Large intestine (tissue), 3 donors: ENCODE measurements at regions not wholly inside any gene's neighbourhood (a gene's known extent, or its start where the extent isn't known, plus 50 kb on each side); places are given as distances from the start of the nearest gene placed in this dataset.

Experiments
- DNase-seq, 2 donors: peaks; one replicate each; pipeline versions ENCODE4 v3.0.0 to v3.0.0-alpha.2; 2013
- H3K27ac ChIP-seq: one replicate; pipeline ENCODE4 v1.5.1; 2013; ENCODE audit warnings: low read length
- H3K27me3 ChIP-seq: 2 replicates; pipeline ENCODE4 v1.6.1; 2013; ENCODE audit warnings: low read length; ENCODE audit not compliant: control insufficient read depth, insufficient read depth
- H3K36me3 ChIP-seq: 2 replicates; pipeline ENCODE4 v1.6.1; 2013; ENCODE audit warnings: low read length; ENCODE audit not compliant: control insufficient read depth, insufficient read depth
- H3K4me1 ChIP-seq: one replicate; pipeline ENCODE4 v1.6.1; 2013; ENCODE audit warnings: low read length; ENCODE audit not compliant: control insufficient read depth, insufficient read depth
- H3K4me3 ChIP-seq: one replicate; pipeline ENCODE4 v1.5.1; 2013; ENCODE audit warnings: low read length
- H3K9me3 ChIP-seq: one replicate; pipeline ENCODE4 v1.6.1; 2013; ENCODE audit warnings: mild to moderate bottlenecking, low read depth, low read length, moderate library complexity; ENCODE audit not compliant: control insufficient read depth
- WGBS: methylation state at CpG from one replicate; pipeline ENCODE4 v1.1.5; 2013; ENCODE audit warnings: low lambda C conversion rate; ENCODE audit not compliant: insufficient coverage; 5-methylcytosine and 5-hydroxymethylcytosine counted together

- WGBS: 58% methylated on average over 4 of the region's 18 CpGs
- Histone ChIP-seq H3K27ac (no peak overlapping the region), H3K9me3 (no peaks in the 10 kb centered on the region), H3K4me3 (no peak overlapping the region), H3K36me3 (no peaks in the 10 kb centered on the region), H3K27me3 (no peaks in the 10 kb centered on the region), H3K4me1 (no peaks in the 10 kb centered on the region)
- DNase-seq: no peak
These were observed 390.6 kb downstream of the HAPSTR1 start for GRCh38 chr16:9481747-9482730.

GRCh38 chr16:9484426-9484825, 393.0 kb downstream of the HAPSTR1 start:
- Histone ChIP-seq H3K4me1 (no peaks in the 10 kb centered on the region), H3K27ac (no peak overlapping the region), H3K4me3 (no peak overlapping the region), H3K27me3 (no peaks in the 10 kb centered on the region), H3K36me3 (no peaks in the 10 kb centered on the region), H3K9me3 (no peaks in the 10 kb centered on the region)
- no peak for DNase-seq
- WGBS: no CpG with 5 or more reads among the region's 3 CpGs

GRCh38 chr16:9484881-9485280, 393.4 kb downstream of the HAPSTR1 start:
- H3K27ac ChIP-seq: no peak overlapping the region
- no peak overlapping the region for H3K4me3 ChIP-seq
- no peaks in the 10 kb centered on the region for H3K27me3 ChIP-seq
- no peaks in the 10 kb centered on the region for H3K4me1 ChIP-seq
- no peak for DNase-seq
- 60% methylated on average over 4 of the region's 5 CpGs for WGBS
- H3K9me3 ChIP-seq: no peaks in the 10 kb centered on the region
- no peaks in the 10 kb centered on the region for H3K36me3 ChIP-seq

- Histone ChIP-seq H3K27ac (no peak overlapping the region), H3K9me3 (no peaks in the 10 kb centered on the region), H3K27me3 (no peaks in the 10 kb centered on the region), H3K4me3 (no peak overlapping the region), H3K36me3 (no peaks in the 10 kb centered on the region), H3K4me1 (no peaks in the 10 kb centered on the region)
- DNase-seq: peak; percentile 41 to 48
- WGBS: 100% methylated on average over 1 of the region's 10 CpGs
These were observed 398.5 kb downstream of the HAPSTR1 start for GRCh38 chr16:9489835-9490467.

- no peaks in the 10 kb centered on the region for H3K9me3 ChIP-seq
- no peaks in the 10 kb centered on the region for H3K36me3 ChIP-seq
- WGBS: no CpG with 5 or more reads among the region's 3 CpGs
- H3K4me3 ChIP-seq: no peak overlapping the region
- H3K27ac ChIP-seq: no peak overlapping the region
- no peak for DNase-seq
- no peaks in the 10 kb centered on the region for H3K27me3 ChIP-seq
- no peaks in the 10 kb centered on the region for H3K4me1 ChIP-seq
These were observed 404.4 kb downstream of the HAPSTR1 start for GRCh38 chr16:9495824-9496223.

- Histone ChIP-seq H3K27ac (no peak overlapping the region), H3K4me3 (no peak overlapping the region), H3K27me3 (no peaks in the 10 kb centered on the region), H3K36me3 (no peaks in the 10 kb centered on the region), H3K4me1 (no peaks in the 10 kb centered on the region), H3K9me3 (no peaks in the 10 kb centered on the region)
- DNase-seq: no peak
- no CpG with 5 or more reads among the region's 3 CpGs for WGBS
These were observed 406.3 kb downstream of the HAPSTR1 start for GRCh38 chr16:9497750-9498149.

GRCh38 chr16:9499941-9500593, 408.6 kb downstream of the HAPSTR1 start:
- WGBS: no CpG with 5 or more reads among the region's 1 CpG
- Histone ChIP-seq H3K9me3 (no peaks in the 10 kb centered on the region), H3K36me3 (no peaks in the 10 kb centered on the region), H3K4me3 (no peak overlapping the region), H3K27ac (no peak overlapping the region), H3K4me1 (no peaks in the 10 kb centered on the region), H3K27me3 (no peaks in the 10 kb centered on the region)
- DNase-seq: no peak

GRCh38 chr16:9500872-9501271, 409.4 kb downstream of the HAPSTR1 start:
- H3K4me3 ChIP-seq: no peak overlapping the region
- H3K27ac ChIP-seq: no peak overlapping the region
- WGBS: no CpG with 5 or more reads among the region's 2 CpGs
- no peaks in the 10 kb centered on the region for H3K9me3 ChIP-seq
- no peaks in the 10 kb centered on the region for H3K27me3 ChIP-seq
- no peaks in the 10 kb centered on the region for H3K4me1 ChIP-seq
- no peaks in the 10 kb centered on the region for H3K36me3 ChIP-seq
- no peak for DNase-seq

- Histone ChIP-seq H3K9me3 (no peaks in the 10 kb centered on the region), H3K27ac (no peak overlapping the region), H3K36me3 (no peaks in the 10 kb centered on the region), H3K27me3 (no peaks in the 10 kb centered on the region), H3K4me3 (no peak overlapping the region), H3K4me1 (no peaks in the 10 kb centered on the region)
- WGBS: 0% methylated on average over 1 of the region's 3 CpGs
- peak; percentile 10 to 50 for DNase-seq
These were observed 412.0 kb downstream of the HAPSTR1 start for GRCh38 chr16:9503251-9503984.
